SW480 (cell line): ENCODE measurements at regions not wholly inside any gene's neighbourhood (a gene's known extent, or its start where the extent isn't known, plus 50 kb on each side); places are given as distances from the start of the nearest gene placed in this dataset.

ENCODE experiments used
- DNase-seq: peaks from one replicate; pipeline ENCODE4 v3.0.0-alpha.2; 2016; ENCODE audit warnings: low spot score

GRCh38 chr18:78656346-78656925 lies 323.2 kb upstream of the SALL3 start:
- no peak for DNase-seq

- no peak for DNase-seq
Observed at GRCh38 chr18:78658531-78658930, 321.1 kb upstream of the SALL3 start.

- no peak for DNase-seq
Observed at GRCh38 chr18:78659057-78659456, 320.6 kb upstream of the SALL3 start.

DNA sequence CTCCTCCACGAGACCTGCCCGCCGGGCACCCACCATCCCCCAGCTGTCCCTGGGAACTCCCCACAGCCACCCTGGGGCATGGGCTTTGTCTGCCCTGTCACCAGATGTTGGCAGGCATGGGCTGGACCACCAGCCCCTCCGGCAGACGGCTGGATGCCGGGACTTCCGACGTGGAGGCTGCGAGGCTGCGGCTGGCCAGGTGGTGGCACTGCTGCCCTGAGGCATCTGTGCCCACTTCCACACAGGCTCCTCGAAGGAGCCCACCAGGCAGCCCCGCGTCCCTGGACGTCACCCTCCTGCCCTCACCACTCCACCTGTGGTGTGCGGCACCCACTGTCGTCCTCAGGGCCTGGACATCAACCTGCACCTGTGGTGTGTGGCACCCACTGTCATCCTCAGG lies 319.9 kb upstream of the SALL3 start:
- DNase-seq: no peak

DNA sequence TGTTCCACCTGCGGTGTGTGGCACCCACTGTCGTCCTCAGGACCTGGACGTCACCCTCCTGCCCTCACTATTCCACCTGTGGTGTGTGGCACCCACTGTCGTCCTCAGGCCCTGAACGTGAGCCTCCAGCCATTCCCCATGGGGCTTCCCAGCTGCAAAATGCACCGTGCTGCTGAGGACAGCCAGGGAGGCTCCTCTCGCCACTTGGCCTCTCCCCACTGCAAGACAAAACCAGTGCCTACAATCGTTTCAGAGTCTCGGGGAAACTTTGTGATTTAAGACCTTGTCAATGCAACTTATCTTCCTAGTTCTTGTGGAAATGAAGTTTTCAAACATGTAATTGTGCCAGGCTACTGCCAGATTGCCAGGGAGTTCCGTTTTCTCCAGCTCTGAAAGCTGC lies 319.3 kb upstream of the SALL3 start:
- DNase-seq: no peak

- DNase-seq: no peak
Observed at GRCh38 chr18:78661316-78661715, 318.3 kb upstream of the SALL3 start.

GRCh38 chr18:78662879-78663278 lies 316.7 kb upstream of the SALL3 start:
- DNase-seq: no peak

GRCh38 chr18:78664048-78664447 lies 315.6 kb upstream of the SALL3 start:
- no peak for DNase-seq

- no peak for DNase-seq
Observed at GRCh38 chr18:78664848-78665247, 314.8 kb upstream of the SALL3 start.

DNA sequence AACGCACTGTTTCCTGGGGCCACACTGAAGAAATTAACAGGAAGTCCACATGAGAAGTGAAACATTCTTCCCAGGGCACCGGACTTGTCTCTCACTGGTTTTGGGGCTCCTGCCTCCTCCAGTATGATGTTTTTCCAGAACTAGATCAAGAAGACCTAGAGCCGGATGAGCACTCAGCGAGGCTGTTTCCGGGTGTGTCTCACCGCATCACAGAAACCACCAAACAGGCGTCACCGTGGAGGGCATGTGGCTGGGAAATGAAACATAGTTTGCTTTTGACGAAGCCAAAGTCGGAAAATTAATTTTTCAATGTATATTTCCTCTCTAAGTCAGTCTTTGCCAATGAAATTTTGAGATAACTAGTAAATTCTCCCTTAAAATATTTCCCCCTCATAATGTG lies 314.0 kb upstream of the SALL3 start:
- no peak for DNase-seq

DNA sequence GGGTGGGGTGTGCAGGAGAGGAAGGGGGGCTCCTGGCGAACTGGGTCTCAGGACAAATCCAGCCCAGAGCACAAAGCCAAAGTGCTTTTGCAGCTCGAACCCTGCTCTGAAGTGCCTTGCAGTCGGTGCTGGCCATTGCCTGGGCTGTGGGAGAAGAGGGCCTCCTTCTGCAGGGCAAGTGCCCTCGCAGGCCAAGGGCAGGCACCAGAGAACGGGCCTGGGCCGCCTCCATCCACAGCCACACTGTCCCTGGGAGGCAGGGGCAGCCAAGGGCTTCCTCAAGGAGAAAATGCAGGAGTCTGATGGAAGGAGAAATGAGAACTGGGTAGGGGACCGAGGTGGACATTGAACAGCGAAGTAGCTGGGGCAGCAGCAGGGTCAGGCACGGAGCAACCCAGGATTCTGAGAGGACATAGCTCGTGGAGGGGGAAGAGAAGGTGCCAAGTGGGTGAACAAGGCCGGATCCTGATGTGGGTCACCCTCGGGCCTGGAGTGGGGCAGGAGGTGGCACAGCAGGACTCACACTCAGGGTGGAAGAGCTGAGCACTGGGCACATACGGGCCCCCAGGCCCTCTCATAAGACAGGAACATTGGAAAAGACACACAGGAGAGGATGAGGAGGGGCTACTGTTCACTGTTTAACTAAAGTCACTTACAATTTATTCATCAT lies 312.8 kb upstream of the SALL3 start:
- DNase-seq: no peak

DNA sequence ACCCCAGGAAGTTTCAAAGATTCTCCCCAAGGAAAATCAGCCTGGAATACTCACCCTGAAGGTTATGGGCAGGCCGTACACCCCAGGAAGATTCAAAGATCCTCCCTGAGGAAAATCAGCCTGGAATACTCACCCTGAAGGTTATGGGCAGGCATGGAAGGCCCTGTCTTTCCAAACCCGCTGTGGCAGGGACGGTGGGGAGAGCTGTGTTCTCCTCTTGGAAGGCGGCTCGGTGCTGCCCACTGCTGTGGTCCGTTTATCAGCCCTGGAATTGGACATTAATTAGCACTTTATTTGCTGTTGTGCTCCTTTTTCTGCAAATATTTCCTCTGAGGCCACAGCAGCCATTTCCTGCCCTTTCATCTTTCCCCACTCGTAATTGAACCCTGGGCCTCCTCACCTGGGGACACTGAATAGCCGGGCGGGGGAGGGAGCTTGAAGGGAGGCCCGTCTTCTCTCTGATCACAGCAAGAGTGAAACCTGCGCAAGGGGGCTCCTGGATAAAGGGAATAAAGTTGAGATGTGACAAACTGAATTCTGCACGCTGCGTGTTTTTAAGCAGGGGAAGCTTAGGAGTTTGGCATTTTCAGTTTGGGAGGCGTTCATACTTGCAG lies 308.7 kb upstream of the SALL3 start:
- peak; percentile 63 for DNase-seq

- DNase-seq: no peak
Observed at GRCh38 chr18:78671551-78671950, 308.1 kb upstream of the SALL3 start.

DNA sequence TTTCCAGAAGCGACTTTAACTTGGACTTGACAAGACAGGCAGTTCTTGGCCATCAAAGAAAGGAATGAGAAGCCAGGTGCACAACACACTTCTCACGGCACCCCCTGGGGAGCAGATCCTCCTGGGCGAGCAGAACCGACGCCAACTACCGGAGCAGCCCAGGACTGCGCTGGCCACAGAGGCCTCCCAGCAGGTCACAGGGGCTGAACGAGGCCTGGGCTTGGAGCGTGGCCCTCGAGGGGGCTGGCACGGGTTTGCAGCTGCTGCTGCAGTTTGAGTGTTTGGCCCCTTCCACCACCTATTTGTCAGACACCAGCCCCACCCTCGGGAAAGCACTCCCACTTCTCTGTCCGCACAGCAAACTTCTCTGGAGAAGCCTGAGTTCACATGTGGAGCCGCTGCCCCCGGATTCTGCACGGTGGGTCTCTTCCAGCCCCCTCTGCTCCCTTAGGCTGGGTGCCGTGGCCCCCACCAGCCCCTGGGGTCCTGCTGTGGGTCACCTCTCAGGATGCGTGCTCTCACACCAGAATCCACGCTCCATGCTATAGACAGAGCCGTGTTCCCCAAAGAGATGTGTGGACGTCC lies 306.7 kb upstream of the SALL3 start:
- peak; percentile 47 for DNase-seq

- DNase-seq: peak; percentile 40
Observed at GRCh38 chr18:78673516-78674321, 305.9 kb upstream of the SALL3 start.

DNA sequence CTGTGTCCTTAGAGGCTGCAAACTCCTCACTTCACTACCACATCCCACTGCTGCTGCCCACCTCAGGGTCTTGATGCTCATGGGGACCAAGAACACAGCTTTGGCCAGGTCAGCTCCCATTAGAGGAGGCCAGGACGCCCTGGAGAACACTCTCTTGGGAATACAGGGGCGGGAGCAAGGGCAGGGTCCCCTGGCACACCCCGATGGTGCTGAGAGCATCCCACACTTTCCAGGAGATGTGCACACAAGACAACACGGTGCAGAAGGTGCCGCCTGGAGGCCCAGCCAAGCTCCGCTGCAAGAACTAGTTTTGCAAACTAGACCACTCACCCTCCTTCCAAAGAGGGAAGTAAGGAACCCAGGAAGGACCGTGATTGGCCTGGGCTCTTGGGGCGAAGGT lies 304.4 kb upstream of the SALL3 start:
- no peak for DNase-seq

DNA sequence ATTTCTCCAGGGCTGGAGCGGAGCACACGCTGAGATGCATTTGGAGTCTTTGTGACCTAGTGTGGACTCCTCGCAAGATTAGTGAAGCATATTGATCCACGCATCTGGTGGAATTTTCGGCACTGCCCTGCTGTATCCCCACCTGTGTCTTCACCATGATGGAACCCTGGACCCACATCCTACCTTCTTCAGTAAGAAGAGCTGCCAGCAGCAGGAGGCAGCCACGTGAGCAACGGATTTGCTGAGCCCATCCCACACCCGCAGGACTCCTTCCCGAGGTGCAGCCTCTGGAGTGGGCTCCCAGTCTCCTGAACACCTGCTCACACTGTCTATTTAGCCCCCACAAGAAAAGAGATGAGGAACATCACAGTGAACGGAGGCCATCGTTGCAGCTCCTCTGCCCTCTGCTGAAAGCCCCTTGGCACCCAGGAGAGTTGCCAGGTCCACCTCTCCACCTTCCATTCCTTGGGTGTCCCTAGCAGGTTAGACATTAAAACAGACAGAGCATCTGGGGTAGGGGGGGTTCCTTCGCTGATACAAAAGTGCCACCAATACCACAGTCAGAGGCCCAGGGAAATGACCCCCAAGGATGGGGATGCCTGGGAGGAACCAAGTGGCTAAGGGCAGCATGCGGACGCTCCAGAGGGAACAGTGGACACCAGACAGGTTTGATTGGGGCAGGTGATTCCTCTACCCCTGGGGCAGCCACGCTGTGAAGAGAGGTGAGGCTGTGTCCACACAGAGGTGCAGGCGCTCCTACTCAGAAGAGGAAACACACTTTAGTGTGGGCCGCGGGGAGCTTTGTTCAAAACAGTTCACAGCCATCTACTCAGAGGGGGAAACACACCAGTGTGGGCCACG lies 302.8 kb upstream of the SALL3 start:
- DNase-seq: no peak

GRCh38 chr18:78677483-78678317 lies 301.9 kb upstream of the SALL3 start:
- DNase-seq: no peak

DNA sequence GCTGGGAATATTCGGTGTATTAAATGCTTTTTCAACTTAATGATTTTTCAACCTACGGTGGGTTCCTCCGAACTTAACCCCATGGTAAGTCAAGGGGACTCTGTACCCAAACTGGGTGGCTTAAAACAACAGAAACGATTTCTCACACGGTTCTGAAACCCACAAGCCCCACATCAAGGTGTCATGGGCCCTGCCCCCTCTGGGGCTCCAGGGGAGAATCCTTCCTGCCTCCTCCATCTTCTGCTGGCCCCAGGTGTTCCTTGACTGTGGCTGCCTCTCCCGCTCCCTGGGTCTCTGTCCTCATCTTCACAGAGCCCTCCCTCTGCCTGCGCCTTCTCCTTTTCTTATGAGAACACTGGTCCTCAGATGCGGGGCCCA lies 301.3 kb upstream of the SALL3 start:
- no peak for DNase-seq

- DNase-seq: no peak
Observed at GRCh38 chr18:78679031-78679430, 300.6 kb upstream of the SALL3 start.
